ENCODE measurements at regions not wholly inside any gene's neighbourhood (a gene's known extent, or its start where the extent isn't known, plus 50 kb on each side); places are given as distances from the start of the nearest gene placed in this dataset.

DNA sequence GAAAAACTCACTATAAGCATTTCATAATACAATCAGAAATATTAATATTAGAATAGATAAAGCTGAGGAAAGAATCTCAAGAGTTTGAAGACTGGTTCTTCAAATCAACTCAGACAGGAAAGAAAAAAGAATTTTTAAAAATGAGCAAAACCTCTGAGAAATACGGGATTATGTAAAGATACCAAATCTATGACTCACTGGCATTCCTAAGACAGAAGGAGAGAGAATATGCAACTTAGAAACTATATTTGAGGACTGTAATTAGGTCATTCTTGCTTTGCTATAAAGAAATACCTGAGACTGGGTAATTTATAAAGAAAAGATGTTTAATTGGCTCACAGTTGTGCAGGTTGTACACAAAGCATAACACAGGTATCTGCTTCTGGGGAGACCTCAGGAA, 665.1 kb downstream of the RNF144B start:
- no peak overlapping the region for H3K4me3 ChIP-seq (ENCODE audit: low read depth in 2 of 2, low read length in 1 of 2)
- no peaks in the 10 kb centered on the region for H3K79me2 ChIP-seq (ENCODE audit: insufficient read depth)
- H3K9ac ChIP-seq: no peak overlapping the region
- no peaks in the 10 kb centered on the region for H3F3A ChIP-seq (replicated peaks; ENCODE audit: insufficient read depth)
- ChIA-PET POLR2A (no interaction called here), CTCF (no interaction called here)
- no peaks in the 10 kb centered on the region for H3K4me1 ChIP-seq (ENCODE audit: control insufficient read depth in 1 of 2, insufficient read depth in 2 of 2, low read depth in 1 of 2, low read length in 1 of 2)
- no peaks in the 10 kb centered on the region for H3K9me2 ChIP-seq
- H3K36me3 ChIP-seq (replicated peaks in 1 of 2; ENCODE audit: control insufficient read depth in 1 of 2, insufficient read depth in 2 of 2, low read length in 1 of 2): no peaks in the 10 kb centered on the region
- H2AFZ ChIP-seq (ENCODE audit: low read depth): no peak overlapping the region
- no peak for DNase-seq
- H3K27ac ChIP-seq (ENCODE audit: low read depth in 2 of 2, low read length in 1 of 2): no peak overlapping the region
- no peak overlapping the region for H3K4me2 ChIP-seq
- H3K9me3 ChIP-seq: no peaks in the 10 kb centered on the region
- TF ChIP-seq FOSL2 (IDR thresholded peaks at IDR 0.05; ENCODE audit: borderline replicate concordance, low read depth) (no peak), NFIC (IDR thresholded peaks at IDR 0.05; ENCODE audit: borderline replicate concordance) (no peak), POLR2AphosphoS5 (IDR thresholded peaks at IDR 0.05; ENCODE audit: low read depth, low read length) (no peak), SMC3 (IDR thresholded peaks at IDR 0.05; ENCODE audit: low read depth, low read length) (no peak), YY1 (IDR thresholded peaks at IDR 0.05; ENCODE audit: low read depth) (no peak), RXRA (IDR thresholded peaks at IDR 0.05; ENCODE audit: borderline replicate concordance, low read depth) (no peak), GATA2 (CRISPR knock-in tag; IDR thresholded peaks at IDR 0.05) (no peak), GABPA (IDR thresholded peaks at IDR 0.05; ENCODE audit: low read depth) (no peak), RAD21 (IDR thresholded peaks at IDR 0.05; ENCODE audit: low read length) (no peak), EP300 (IDR thresholded peaks at IDR 0.05; ENCODE audit: borderline replicate concordance in 1 of 2, low read depth in 1 of 2, low read length in 1 of 2) (no peak), MXI1 (IDR thresholded peaks at IDR 0.05; ENCODE audit: low read depth, low read length) (no peak), SIN3A (IDR thresholded peaks at IDR 0.05; ENCODE audit: borderline replicate concordance, low read depth, low read length) (no peak), TAF1 (IDR thresholded peaks at IDR 0.05; ENCODE audit: borderline replicate concordance, low read depth, low read length) (no peak), JUND (IDR thresholded peaks at IDR 0.05) (no peak)
- TF ChIP-seq, protein P1, sequence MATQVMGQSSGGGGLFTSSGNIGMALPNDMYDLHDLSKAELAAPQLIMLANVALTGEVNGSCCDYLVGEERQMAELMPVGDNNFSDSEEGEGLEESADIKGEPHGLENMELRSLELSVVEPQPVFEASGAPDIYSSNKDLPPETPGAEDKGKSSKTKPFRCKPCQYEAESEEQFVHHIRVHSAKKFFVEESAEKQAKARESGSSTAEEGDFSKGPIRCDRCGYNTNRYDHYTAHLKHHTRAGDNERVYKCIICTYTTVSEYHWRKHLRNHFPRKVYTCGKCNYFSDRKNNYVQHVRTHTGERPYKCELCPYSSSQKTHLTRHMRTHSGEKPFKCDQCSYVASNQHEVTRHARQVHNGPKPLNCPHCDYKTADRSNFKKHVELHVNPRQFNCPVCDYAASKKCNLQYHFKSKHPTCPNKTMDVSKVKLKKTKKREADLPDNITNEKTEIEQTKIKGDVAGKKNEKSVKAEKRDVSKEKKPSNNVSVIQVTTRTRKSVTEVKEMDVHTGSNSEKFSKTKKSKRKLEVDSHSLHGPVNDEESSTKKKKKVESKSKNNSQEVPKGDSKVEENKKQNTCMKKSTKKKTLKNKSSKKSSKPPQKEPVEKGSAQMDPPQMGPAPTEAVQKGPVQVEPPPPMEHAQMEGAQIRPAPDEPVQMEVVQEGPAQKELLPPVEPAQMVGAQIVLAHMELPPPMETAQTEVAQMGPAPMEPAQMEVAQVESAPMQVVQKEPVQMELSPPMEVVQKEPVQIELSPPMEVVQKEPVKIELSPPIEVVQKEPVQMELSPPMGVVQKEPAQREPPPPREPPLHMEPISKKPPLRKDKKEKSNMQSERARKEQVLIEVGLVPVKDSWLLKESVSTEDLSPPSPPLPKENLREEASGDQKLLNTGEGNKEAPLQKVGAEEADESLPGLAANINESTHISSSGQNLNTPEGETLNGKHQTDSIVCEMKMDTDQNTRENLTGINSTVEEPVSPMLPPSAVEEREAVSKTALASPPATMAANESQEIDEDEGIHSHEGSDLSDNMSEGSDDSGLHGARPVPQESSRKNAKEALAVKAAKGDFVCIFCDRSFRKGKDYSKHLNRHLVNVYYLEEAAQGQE (IDR thresholded peaks at IDR 0.05; ENCODE audit: low read depth, low read length): no peak
- TF ChIP-seq, protein P2, sequence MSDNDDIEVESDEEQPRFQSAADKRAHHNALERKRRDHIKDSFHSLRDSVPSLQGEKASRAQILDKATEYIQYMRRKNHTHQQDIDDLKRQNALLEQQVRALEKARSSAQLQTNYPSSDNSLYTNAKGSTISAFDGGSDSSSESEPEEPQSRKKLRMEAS (IDR thresholded peaks at IDR 0.05; ENCODE audit: low read depth): no peak
- TF ChIP-seq, protein P3, sequence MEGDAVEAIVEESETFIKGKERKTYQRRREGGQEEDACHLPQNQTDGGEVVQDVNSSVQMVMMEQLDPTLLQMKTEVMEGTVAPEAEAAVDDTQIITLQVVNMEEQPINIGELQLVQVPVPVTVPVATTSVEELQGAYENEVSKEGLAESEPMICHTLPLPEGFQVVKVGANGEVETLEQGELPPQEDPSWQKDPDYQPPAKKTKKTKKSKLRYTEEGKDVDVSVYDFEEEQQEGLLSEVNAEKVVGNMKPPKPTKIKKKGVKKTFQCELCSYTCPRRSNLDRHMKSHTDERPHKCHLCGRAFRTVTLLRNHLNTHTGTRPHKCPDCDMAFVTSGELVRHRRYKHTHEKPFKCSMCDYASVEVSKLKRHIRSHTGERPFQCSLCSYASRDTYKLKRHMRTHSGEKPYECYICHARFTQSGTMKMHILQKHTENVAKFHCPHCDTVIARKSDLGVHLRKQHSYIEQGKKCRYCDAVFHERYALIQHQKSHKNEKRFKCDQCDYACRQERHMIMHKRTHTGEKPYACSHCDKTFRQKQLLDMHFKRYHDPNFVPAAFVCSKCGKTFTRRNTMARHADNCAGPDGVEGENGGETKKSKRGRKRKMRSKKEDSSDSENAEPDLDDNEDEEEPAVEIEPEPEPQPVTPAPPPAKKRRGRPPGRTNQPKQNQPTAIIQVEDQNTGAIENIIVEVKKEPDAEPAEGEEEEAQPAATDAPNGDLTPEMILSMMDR (IDR thresholded peaks at IDR 0.05): no peak
- H3K27me3 ChIP-seq (ENCODE audit: insufficient read depth): no peaks in the 10 kb centered on the region
- H4K20me1 ChIP-seq (ENCODE audit: insufficient read depth): no peaks in the 10 kb centered on the region
- WGBS (ENCODE audit: low lambda C conversion rate): 2% methylated on average over 1 of the region's 1 CpG
